K562 (cell line): ENCODE measurements at regions not wholly inside any gene's neighbourhood (a gene's known extent, or its start where the extent isn't known, plus 50 kb on each side); places are given as distances from the start of the nearest gene placed in this dataset.

Experiments used
- ATAC-seq: fragments of 200-7000 bp; cut with Tn5 transposase; 3 replicates; pipeline ENCODE4 v1.9.1; 2020; ENCODE audit warnings: moderate library complexity
- BruUV-seq: library from RNA; stranded (reverse); fragments of 400-500 nt; replicated peaks from 2 replicates; lab custom pipeline; 2021; lab: Mats Ljungman, UMichigan
- CTCF ChIA-PET: fragments of 300-600 bp; formaldehyde crosslinking; extraction: SDS; loops from one replicate; lab custom pipeline; 2021; ENCODE audit warnings: low intra/inter-chr PET ratio; lab: Yijun Ruan, JAX
- POLR2A ChIA-PET: fragments of 300-600, 350-650 bp; sonication (Branson Sonifier 250); formaldehyde crosslinking; extraction: SDS; loops from one replicate; lab custom pipeline; 2021; ENCODE audit warnings: antibody characterized with exemption, inconsistent platforms; lab: Yijun Ruan, JAX
- DNase-seq, 4 experiments: peaks; one replicate each; pipeline versions ENCODE4 v3.0.0 to v3.0.0-alpha.2; 2011 to 2018; ENCODE audit warnings: low spot score in 3 of 4, mixed read lengths in 3 of 4; ENCODE audit errors: extremely low read depth in 1 of 4
- FAIRE-seq: peaks from 2 replicates; lab custom pipeline; 2011; peaks lifted over from hg19 to GRCh38; lab: Jason Lieb, UNC
- H2AFZ ChIP-seq: 2 replicates; pipeline ENCODE4 v1.6.0; 2011; ENCODE audit warnings: low read depth, low read length, control low read depth, inconsistent platforms
- H3K27ac ChIP-seq: fragments of 200-600 bp; 3 replicates; pipeline ENCODE4 v1.8.0; 2011; ENCODE audit warnings: low read depth, mild to moderate bottlenecking, control low read depth, inconsistent platforms, low read length, moderate library complexity, mixed read lengths; ENCODE audit errors: extremely low read depth
- H3K27me3 ChIP-seq, 2 experiments: fragments of 300-600 bp in 1 of 2; 2 replicates in 1 of 2; 3 replicates in 1 of 2; pipeline versions ENCODE4 v1.6.0 to v1.8.0; 2011; ENCODE audit warnings: inconsistent platforms in 2 of 2, low read length in 2 of 2, mild to moderate bottlenecking in 1 of 2, mixed read lengths in 1 of 2, moderate library complexity in 1 of 2; ENCODE audit not compliant: control insufficient read depth in 2 of 2, insufficient read depth in 2 of 2
- H3K36me3 ChIP-seq: fragments of 300-600 bp; 3 replicates; pipeline ENCODE4 v1.8.0; 2011; ENCODE audit warnings: mild to moderate bottlenecking, low read length, inconsistent platforms; ENCODE audit not compliant: control insufficient read depth, insufficient read depth
- H3K4me1 ChIP-seq, 2 experiments: fragments of 200-600 bp in 1 of 2; replicated peaks in 1 of 2; 2 replicates in 1 of 2; 3 replicates in 1 of 2; pipeline versions ENCODE4 v1.5.1 to v1.8.0; 2011; ENCODE audit warnings: inconsistent platforms in 2 of 2, low read length in 2 of 2, mild to moderate bottlenecking in 1 of 2, mixed read lengths in 1 of 2, moderate library complexity in 1 of 2; ENCODE audit not compliant: control insufficient read depth in 2 of 2, insufficient read depth in 2 of 2
- H3K4me2 ChIP-seq: 2 replicates; pipeline ENCODE4 v1.6.1; 2011; ENCODE audit warnings: low read length, control low read depth, inconsistent platforms, mixed read lengths; ENCODE audit not compliant: insufficient read depth
- H3K4me3 ChIP-seq: fragments of 200-600 bp; sonication (generic), shearing (Covaris generic); 2 replicates; pipeline ENCODE4 v1.5.1; 2016; ENCODE audit warnings: control low read depth, inconsistent platforms
- H3K79me2 ChIP-seq: fragments of 200-600 bp; 3 replicates; pipeline ENCODE4 v1.8.0; 2011; ENCODE audit warnings: low read length, inconsistent platforms; ENCODE audit not compliant: control insufficient read depth, insufficient read depth
- H3K9ac ChIP-seq, 2 experiments: 2 replicates each; pipeline versions ENCODE4 v1.6.0 to v1.6.1; 2011; ENCODE audit warnings: low read depth in 2 of 2, low read length in 2 of 2, control low read depth in 1 of 2, inconsistent platforms in 1 of 2, mild to moderate bottlenecking in 1 of 2, mixed read lengths in 1 of 2; ENCODE audit not compliant: insufficient read depth in 1 of 2
- H3K9me1 ChIP-seq: one replicate; pipeline ENCODE4 v1.6.0; 2011; ENCODE audit warnings: inconsistent platforms, mild to moderate bottlenecking, low read length, moderate library complexity; ENCODE audit not compliant: control insufficient read depth, insufficient read depth
- H3K9me3 ChIP-seq: replicated peaks from 2 replicates; pipeline ENCODE4 v1.5.1; 2011; ENCODE audit warnings: low read depth, low read length, inconsistent platforms; ENCODE audit not compliant: control insufficient read depth, insufficient read depth
- H4K20me1 ChIP-seq: replicated peaks from 2 replicates; pipeline ENCODE4 v1.6.1; 2011; ENCODE audit warnings: low read length, inconsistent platforms, mixed read lengths; ENCODE audit not compliant: control insufficient read depth, insufficient read depth
- CREB3 ChIP-seq: fragments of 450-650 bp; conservative IDR thresholded peaks from 2 replicates; pipeline ENCODE4 v1.6.1; 2016; ENCODE audit warnings: missing genetic modification characterization, low read depth, mild to moderate bottlenecking, missing compliant biosample characterization, moderate library complexity
- NR4A1 ChIP-seq, 2 experiments: fragments of 250-450 bp in 1 of 2; fragments of 450-650 bp in 1 of 2; sonication (Bioruptor Pico) in 1 of 2; IDR thresholded peaks; 2 replicates each; pipeline versions ENCODE4 v1.4.0 to v1.6.1; 2016 to 2020; ENCODE audit warnings: mild to moderate bottlenecking in 2 of 2, missing compliant biosample characterization in 1 of 2, missing genetic modification characterization in 1 of 2, moderate library complexity in 1 of 2
- ZMIZ1 ChIP-seq, 2 experiments: fragments of 150-350 bp in 1 of 2; IDR thresholded peaks; 2 replicates each; pipeline ENCODE4 v1.6.1; 2012 to 2016; ENCODE audit warnings: low read depth in 2 of 2, low read length in 2 of 2, mild to moderate bottlenecking in 1 of 2, moderate library complexity in 1 of 2
- in situ Hi-C: fragments of 300-500 bp; cut with MboI; formaldehyde crosslinking; loops from 4 replicates; pipeline ENCODE4 v1.15.0; 2018; ENCODE audit warnings: inconsistent platforms, mixed read lengths
- intact Hi-C: fragments of 100-400 bp; cut with micrococcal nuclease; formaldehyde crosslinking; loops from 2 replicates; pipeline ENCODE4 v1.14.2; 2022

GRCh38 chr4:28926156-28926555, 1794.0 kb upstream of the PCDH7 start:
- Histone ChIP-seq H3K79me2 (no peaks in the 10 kb centered on the region), H3K9me3 (no peaks in the 10 kb centered on the region), H4K20me1 (no peaks in the 10 kb centered on the region), H3K4me1 (no peaks in the 10 kb centered on the region), H2AFZ (no peak overlapping the region), H3K9me1 (no peaks in the 10 kb centered on the region), H3K4me3 (no peak overlapping the region), H3K36me3 (no peaks in the 10 kb centered on the region), H3K9ac (no peak overlapping the region), H3K27ac (no peak overlapping the region), H3K27me3 (no peaks in the 10 kb centered on the region), H3K4me2 (no peak overlapping the region)
- no peak for ATAC-seq
- no peak for FAIRE-seq
- in situ Hi-C loops (no loop called here), intact Hi-C loops (no loop called here)
- DNase-seq: no peak
- TF ChIP-seq NR4A1 (CRISPR knock-in tag; IDR thresholded peaks at IDR 0.05) (no peak), NR4A1 (tag; IDR thresholded peaks at IDR 0.05) (no peak), CREB3 (tag) (no peak), ZMIZ1 (IDR thresholded peaks at IDR 0.05; ENCODE audit: low read depth in 2 of 2, low read length in 2 of 2) (no peak)
- ChIA-PET POLR2A (no interaction called here), CTCF (no interaction called here)
- no TSS peak for BruUV-seq
